ENCODE measurements at regions not wholly inside any gene's neighbourhood (a gene's known extent, or its start where the extent isn't known, plus 50 kb on each side); places are given as distances from the start of the nearest gene placed in this dataset.

DNA sequence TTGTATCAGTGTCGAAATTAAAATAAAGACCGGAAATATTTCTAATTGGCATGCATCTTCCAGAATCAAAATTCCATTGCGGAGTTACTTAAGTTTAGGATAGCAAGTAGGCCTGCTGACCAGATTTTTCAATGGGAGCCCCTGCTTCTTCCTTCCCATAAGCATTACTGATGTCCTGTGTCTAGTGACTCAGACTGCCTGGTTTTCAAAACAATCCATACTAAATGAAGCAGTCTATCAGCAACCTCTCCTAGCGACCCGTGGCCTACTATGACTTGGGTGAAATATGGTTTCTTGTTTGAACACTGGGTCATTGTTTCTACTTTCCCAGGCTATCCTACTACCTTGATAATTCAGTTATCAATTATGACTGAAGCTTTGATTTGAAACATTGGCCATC is 571.6 kb downstream of the TBC1D4 start:
- no peak for DNase-seq (ENCODE audit: low read depth)
- H3K4me3 ChIP-seq (ENCODE audit: low read depth, low read length) = no peak overlapping the region
- TF ChIP-seq POLR2A (IDR thresholded peaks at IDR 0.05; ENCODE audit: extremely low read depth, insufficient read length) (no peak), MYC (IDR thresholded peaks at IDR 0.05; ENCODE audit: low read depth, low read length) (no peak)
- TF ChIP-seq, protein P1, sequence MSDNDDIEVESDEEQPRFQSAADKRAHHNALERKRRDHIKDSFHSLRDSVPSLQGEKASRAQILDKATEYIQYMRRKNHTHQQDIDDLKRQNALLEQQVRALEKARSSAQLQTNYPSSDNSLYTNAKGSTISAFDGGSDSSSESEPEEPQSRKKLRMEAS (IDR thresholded peaks at IDR 0.05; ENCODE audit: low read depth, low read length) = no peak
- TF ChIP-seq, protein P2, sequence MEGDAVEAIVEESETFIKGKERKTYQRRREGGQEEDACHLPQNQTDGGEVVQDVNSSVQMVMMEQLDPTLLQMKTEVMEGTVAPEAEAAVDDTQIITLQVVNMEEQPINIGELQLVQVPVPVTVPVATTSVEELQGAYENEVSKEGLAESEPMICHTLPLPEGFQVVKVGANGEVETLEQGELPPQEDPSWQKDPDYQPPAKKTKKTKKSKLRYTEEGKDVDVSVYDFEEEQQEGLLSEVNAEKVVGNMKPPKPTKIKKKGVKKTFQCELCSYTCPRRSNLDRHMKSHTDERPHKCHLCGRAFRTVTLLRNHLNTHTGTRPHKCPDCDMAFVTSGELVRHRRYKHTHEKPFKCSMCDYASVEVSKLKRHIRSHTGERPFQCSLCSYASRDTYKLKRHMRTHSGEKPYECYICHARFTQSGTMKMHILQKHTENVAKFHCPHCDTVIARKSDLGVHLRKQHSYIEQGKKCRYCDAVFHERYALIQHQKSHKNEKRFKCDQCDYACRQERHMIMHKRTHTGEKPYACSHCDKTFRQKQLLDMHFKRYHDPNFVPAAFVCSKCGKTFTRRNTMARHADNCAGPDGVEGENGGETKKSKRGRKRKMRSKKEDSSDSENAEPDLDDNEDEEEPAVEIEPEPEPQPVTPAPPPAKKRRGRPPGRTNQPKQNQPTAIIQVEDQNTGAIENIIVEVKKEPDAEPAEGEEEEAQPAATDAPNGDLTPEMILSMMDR (IDR thresholded peaks at IDR 0.05; ENCODE audit: low read depth, low read length) = no peak

DNA sequence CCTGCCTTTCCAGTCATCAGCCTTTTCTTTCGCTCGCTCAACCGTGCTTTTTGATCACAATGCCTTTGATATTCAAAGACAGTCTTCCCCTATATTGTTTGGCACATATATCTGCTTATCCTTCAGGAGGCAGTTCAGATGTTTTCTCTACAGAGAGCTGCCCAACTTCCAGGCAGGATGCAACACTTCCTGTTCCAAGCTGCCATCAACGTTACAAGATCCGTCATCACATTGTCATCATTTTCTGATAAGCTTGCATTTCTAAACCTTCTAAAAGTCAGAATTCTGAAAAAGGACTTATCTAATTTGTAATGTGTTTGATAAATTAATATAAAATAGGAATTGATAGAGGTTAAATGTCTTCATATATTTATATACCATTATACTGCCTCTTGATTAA is 574.2 kb downstream of the TBC1D4 start:
- H3K4me3 ChIP-seq (ENCODE audit: low read depth, low read length) = no peak overlapping the region
- TF ChIP-seq POLR2A (IDR thresholded peaks at IDR 0.05; ENCODE audit: extremely low read depth, insufficient read length) = no peak
- TF ChIP-seq, protein P1 (IDR thresholded peaks at IDR 0.05; ENCODE audit: low read depth, low read length) = no peak
- no peak for DNase-seq (ENCODE audit: low read depth)

DNA sequence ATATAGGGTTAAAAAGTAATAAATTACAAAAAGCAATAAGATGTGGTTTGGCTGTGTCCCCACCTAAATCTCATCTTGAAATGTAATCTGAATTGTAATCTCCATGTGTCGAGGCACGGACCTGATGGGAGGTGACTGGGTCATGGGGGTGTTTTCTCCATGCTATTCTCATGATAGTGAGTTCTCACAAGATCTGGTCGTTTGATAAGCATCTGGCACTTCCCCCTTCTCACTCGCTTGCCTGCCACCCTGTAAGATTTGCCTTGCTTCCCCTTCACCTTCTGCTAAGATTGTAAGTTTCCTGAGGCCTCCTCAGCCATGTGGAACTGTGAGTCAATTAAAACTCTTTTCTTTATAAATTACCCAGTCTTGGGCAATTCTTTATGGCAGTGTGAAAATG is 577.4 kb downstream of the TBC1D4 start:
- no peak for TF ChIP-seq POLR2A (IDR thresholded peaks at IDR 0.05; ENCODE audit: extremely low read depth, insufficient read length)
- peak; percentile 31 for DNase-seq (ENCODE audit: low read depth)

DNA sequence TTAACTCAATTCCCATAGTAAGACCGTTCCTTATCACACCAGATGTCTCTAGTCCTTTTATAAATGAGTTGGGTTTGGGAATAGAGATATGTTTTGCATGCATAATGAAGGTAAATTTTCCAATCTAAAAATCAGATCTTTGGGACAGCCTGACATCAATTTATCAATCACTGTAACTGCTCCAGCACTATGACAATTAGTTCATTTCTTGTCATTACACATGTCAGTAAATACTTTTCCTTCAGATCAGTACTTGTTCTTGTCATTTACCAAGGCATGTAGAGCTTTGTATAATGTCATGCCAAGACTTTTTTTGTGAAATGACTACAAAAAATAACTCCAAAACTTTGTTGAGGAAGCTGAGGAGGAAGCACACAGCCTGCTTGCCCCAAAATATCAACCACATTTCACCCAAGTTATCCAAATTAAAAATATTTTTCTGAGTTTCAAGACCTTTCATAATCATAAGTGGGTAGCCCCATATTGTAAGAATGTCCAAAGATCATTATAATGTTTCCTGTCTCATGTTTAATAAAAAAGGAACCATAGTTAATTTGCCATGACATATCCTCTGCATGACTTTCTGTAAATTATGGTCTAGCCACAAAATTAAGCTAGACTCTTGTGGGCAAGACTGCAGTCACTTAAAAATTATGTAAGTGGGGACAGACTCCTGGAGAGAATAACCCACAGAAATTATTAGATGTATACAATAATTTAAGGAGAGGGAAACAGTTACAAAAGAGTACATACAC is 586.8 kb downstream of the TBC1D4 start:
- no peak for DNase-seq (ENCODE audit: low read depth)
- no peak overlapping the region for H3K4me3 ChIP-seq (ENCODE audit: low read depth, low read length)
- TF ChIP-seq, protein P2 (IDR thresholded peaks at IDR 0.05; ENCODE audit: low read depth, low read length) = no peak
- TF ChIP-seq POLR2A (IDR thresholded peaks at IDR 0.05; ENCODE audit: extremely low read depth, insufficient read length) (no peak), MYC (IDR thresholded peaks at IDR 0.05; ENCODE audit: low read depth, low read length) (no peak)
- TF ChIP-seq, protein P1 (IDR thresholded peaks at IDR 0.05; ENCODE audit: low read depth, low read length) = no peak

More for the DNA sequence above, 577.4 kb downstream of the TBC1D4 start:
- no peak overlapping the region for H3K4me3 ChIP-seq (ENCODE audit: low read depth, low read length)

DNA sequence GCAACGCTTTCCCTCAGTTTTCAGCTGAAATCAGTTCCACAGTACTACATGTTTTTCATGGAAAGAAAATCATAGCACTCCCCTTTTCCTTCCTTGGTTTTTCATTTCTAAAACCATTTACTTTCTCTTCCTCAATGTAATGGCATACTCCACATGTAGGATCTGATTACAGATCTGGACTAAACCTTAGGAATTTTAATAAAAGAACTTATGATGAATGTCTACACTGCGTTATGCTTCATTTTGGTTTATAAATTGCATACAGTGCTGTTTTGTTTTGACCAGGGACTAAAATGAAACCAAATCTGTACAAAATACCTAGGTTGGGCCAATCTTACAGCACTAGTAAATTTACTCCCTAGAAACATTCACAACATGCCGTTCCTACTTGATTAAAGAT is 589.9 kb downstream of the TBC1D4 start:
- TF ChIP-seq, protein P2 (IDR thresholded peaks at IDR 0.05; ENCODE audit: low read depth, low read length) = no peak
- TF ChIP-seq POLR2A (IDR thresholded peaks at IDR 0.05; ENCODE audit: extremely low read depth, insufficient read length) = no peak
- no peak for TF ChIP-seq MYC (IDR thresholded peaks at IDR 0.05; ENCODE audit: low read depth, low read length)
- TF ChIP-seq, protein P1 (IDR thresholded peaks at IDR 0.05; ENCODE audit: low read depth, low read length) = no peak
- no peak for DNase-seq (ENCODE audit: low read depth)
- H3K4me3 ChIP-seq (ENCODE audit: low read depth, low read length) = no peak overlapping the region

DNA sequence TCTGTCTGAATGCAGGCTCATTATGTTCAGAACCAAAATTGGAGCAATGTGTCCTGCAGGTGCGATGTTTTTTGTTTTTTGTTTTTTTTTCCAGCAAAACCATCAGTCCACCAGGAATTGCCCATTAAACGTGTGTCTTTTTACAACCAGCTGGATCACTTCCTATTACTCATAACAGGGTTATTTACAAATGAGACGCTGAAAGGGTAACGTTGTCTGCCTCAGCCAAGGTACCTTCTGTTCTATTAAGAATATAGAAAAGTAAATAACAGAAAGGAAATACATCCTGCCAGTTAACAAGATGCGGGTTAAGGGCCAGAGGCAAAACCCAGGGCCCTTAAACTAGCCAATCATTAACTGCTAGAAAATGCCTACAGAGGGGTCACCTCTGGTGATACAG is 590.4 kb downstream of the TBC1D4 start:
- DNase-seq (ENCODE audit: low read depth) = no peak
- TF ChIP-seq MYC (IDR thresholded peaks at IDR 0.05; ENCODE audit: low read depth, low read length) (no peak), POLR2A (IDR thresholded peaks at IDR 0.05; ENCODE audit: extremely low read depth, insufficient read length) (no peak)
- TF ChIP-seq, protein P2 (IDR thresholded peaks at IDR 0.05; ENCODE audit: low read depth, low read length) = no peak
- TF ChIP-seq, protein P1 (IDR thresholded peaks at IDR 0.05; ENCODE audit: low read depth, low read length) = no peak
- H3K4me3 ChIP-seq (ENCODE audit: low read depth, low read length) = no peak overlapping the region

Measured in NB4 (cell line).